Liver (tissue), 3 donors: ENCODE measurements at regions not wholly inside any gene's neighbourhood (a gene's known extent, or its start where the extent isn't known, plus 50 kb on each side); places are given as distances from the start of the nearest gene placed in this dataset.

ENCODE experiments used
- CTCF ChIP-seq: fragments of 150-350 bp; IDR thresholded peaks from 2 replicates; pipeline ENCODE4 v1.5.1; 2017; ENCODE audit warnings: improper control_type of control experiment, low read depth, low read length; ENCODE audit not compliant: missing input control
- RAD21 ChIP-seq, 2 donors: IDR thresholded peaks; 2 replicates each; pipeline ENCODE4 v1.6.1; 2016; ENCODE audit warnings: antibody characterized with exemption in 2 of 2, mild to moderate bottlenecking in 2 of 2
- SP1 ChIP-seq: IDR thresholded peaks from 2 replicates; pipeline ENCODE4 v1.6.1; 2018; ENCODE audit warnings: antibody characterized with exemption, mild to moderate bottlenecking
- TAF1 ChIP-seq: conservative IDR thresholded peaks from 2 replicates; pipeline ENCODE4 v1.6.1; 2016; ENCODE audit warnings: antibody characterized with exemption, mild to moderate bottlenecking
- ZBTB33 ChIP-seq: IDR thresholded peaks from 2 replicates; pipeline ENCODE4 v1.6.1; 2016; ENCODE audit warnings: antibody characterized with exemption
- donor health status: healthy.
- donor health status: healthy.

DNA sequence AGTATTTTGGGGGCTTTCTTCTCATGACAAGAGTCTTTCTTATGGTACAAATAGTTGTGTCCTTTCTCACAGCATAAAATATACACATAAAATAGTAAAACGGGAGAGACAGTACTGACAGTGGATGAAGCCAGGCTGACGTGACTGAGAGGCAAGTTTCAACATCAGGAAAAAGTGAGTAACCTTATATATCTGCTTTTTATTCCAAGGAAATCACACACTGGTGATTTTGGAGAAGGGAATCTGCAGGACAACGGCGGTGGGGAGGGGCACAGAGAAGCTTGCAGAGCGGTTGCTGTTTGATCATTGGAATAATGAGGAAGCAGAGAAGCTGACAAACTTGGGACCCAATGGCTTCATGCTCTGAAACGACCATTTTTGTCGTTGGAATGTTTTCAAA is 130.6 kb upstream of the ZNF236 start:
- TF ChIP-seq CTCF (no peak), SP1 (no peak), ZBTB33 (no peak), TAF1 (no peak), RAD21 (IDR thresholded peaks at IDR 0.05) (no peak)
